Fibroblast of upper back skin (primary cell): ENCODE measurements at regions not wholly inside any gene's neighbourhood (a gene's known extent, or its start where the extent isn't known, plus 50 kb on each side); places are given as distances from the start of the nearest gene placed in this dataset.
"Not testable (repeated sequence)": the region's sequence is repeated elsewhere in the genome, so short reads cannot be mapped to it uniquely, and the experiment has no call there.

ENCODE experiments used
- DNase-seq: peaks from one replicate; pipeline ENCODE4 v3.0.0-alpha.2; 2013

DNA sequence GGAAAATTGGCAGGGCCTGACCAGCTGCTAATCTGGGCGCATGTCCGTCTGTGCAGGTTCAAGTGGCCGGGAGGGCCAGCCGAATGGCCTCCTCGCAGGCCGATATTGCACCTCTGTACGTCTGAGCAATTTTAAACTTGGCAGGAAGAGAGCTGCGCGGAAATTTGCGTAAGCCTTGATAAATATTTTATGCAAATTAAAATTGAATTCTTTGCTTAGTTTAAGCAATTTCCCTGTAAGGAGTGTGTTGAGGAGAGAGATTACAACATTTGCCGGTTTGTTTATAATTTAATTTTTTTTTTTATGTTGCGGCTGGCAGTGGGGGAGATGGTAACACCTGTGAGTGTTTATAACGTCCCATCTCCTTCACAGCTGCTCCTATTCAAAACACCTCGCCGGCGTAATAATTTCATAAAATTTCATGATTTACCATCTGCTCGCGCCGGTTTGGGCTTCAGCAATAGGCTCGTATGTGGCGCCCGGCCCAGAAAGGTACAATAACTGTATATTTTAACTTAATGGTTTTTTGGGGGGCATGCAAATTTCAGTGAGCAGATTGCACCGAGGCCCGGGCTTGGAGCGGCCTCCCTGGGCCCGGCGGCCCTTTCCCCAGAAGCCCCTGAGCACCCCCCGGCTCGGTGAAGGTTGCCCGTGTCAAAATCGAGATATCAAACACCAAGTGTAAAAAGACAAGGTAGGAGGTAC, 269.4 kb upstream of the MVB12B start:
- DNase-seq = no peak

DNA sequence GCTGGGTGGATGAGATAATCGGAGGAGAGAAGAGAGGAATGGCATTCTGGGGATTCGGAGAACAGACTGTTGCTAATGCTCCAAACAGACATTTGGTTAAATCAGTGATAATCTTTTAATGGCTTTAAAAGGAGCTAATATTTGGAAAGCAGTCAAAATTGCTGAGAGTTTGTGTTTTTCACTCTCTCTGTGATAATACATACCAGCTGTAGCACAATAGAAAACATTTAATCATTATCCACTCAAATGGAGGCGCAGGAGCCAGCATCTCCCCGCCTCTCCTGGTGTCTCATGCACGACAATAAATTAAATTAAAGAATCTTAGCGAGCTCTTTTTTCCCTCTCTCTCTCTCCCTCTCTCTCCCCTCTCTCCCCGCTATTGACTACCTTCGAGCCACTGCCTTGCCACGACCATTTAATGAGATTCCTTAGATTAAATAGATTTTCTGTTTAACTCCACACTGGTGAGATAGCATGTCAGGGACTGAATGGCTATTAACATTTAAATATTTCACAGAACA, 268.6 kb upstream of the MVB12B start:
- DNase-seq = peak; percentile 13

DNA sequence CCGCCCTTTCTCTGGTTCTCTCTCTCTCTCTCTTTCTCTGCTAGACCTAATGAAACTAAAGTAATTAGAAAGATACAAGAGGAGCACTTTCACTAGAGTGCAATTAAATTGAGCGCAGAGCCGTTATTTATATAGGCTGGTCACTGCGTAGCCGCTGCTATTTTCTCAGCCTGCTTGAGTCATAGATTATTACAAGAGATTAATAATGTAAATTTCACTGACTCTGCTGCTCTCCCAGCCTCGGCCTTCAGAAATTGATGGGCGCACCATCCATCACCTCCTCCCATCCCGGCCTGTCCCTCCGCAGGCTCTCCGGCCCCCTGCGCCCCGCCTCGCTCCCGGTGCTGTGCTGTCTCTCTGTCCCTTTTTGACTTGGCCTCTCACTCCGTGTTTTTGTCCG, 268.0 kb upstream of the MVB12B start:
- no peak for DNase-seq

DNA sequence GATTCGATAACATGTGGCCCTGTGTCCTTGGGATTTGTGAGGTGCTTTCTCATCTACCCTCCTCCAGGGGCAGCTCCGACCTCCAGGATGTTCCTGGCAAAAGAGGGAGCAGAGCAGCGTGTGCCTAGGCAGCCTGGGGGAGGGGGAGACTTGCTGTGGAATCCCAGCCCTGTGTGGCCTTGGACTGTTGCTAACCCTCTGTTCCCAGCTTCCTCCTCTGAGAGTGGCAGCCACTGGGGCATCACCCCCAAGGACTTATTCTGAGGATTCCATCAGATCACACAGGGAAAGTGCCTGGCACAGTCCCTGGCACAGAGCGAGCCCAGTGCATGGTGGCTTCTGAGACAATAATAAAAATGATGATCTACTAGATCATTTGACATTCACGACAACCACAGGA, 265.1 kb upstream of the MVB12B start:
- no peak for DNase-seq

DNA sequence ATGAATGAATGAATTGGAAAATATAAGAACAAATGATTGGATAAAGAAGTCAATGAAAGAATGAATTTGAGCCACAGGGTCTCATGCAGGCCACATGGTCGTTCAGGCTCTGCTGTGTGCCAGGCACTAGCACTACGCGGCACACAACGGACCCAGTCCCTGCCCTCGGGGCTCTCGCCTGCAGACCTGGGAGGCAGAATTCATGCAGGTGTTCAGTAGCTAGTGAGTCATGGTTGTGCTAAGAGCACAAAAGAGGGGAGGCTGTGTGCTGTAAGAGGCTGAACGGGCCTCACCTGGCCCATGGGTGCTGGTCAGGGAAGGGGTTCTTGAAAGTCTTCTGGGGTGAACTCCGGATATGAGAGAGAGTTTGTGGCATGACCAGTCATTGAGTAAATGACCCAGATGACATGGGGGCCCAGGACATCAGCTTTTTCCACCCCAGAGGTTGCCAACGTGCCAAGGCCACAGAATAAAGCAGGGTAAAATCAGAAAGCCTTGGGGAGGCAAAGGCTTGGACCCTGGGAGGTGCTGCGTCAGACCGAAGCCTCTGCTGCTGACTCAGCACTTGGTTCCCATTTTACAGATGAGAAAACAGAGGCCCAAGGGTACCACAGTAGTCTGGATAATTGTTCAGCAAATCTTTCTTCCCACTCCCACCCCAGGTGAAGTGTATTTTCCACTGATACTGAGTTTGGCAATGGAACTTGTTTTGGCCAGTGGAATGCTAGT, 264.3 kb upstream of the MVB12B start:
- DNase-seq = no peak

DNA sequence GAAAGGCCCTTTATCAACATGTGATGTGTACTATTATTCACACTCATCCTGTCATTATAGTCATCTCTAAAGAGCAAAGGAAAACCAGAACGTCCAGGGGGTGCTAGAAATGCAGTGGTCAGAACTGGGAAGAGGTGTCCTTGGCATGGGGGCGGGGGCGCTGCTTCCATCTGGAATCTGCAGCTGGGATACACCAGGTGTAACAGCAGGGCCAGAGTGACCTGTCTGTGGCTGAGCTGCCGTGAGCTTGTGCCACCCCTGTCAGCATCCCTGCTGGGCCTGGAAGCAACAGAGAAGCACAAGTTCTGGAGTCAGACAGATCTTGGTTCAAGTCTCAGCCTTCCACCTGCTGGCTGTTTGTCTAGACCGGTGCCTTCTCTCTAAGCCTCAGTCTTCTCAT, 263.3 kb upstream of the MVB12B start:
- DNase-seq = no peak

DNA sequence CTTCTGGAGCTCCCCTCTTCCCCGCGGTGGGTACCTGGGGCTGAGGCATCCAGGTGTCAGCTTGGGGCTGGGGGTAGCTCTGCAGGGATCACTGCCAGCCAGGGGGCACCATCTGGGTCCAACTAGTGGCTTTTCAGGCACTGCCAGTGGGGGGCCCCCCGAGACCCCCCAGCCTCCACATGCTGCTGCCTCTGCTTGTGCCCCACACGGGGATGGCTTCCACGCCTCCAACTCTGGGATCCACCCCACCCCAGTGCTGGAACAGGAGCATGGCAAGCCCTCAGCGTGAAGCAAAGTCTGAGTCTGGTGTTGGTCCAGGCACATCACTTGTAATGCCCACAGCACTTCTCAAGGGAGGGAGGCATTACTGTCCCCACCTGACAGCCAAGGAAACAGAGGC, 260.5 kb upstream of the MVB12B start:
- no peak for DNase-seq

DNA sequence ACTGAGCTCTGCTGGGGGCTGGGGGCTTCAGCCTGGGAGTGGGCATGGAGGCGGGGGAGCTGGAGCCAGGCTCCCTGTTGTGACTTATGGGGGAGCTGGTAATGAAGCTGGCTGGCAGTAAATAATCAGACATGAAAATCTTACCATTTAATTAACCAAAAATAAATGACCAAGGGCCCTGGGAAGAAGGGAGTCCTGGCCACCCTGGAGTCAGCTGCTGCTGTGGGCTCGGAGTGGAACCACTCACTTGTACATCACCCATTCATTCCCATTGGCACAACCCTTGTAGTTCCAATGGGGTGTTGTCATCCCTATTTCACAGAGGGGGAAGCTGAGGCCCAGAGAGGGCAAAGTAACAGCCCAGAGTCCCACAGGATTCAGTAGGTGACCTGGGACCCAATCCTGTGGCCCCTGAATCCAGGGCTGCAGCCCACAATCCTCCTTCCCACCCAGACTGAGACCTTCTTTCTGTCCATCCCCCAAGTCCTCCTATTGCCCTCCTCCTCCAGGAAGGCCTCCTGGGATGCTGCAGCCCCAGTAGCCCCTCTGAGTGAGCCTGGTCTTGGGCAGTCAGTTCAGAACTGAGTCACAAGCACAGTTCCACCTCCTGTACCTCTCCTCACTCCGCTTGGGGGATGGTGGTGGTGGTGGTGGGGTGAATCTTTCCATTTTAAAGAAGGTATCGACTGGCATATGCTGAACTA, 259.4 kb upstream of the MVB12B start:
- DNase-seq = no peak

DNA sequence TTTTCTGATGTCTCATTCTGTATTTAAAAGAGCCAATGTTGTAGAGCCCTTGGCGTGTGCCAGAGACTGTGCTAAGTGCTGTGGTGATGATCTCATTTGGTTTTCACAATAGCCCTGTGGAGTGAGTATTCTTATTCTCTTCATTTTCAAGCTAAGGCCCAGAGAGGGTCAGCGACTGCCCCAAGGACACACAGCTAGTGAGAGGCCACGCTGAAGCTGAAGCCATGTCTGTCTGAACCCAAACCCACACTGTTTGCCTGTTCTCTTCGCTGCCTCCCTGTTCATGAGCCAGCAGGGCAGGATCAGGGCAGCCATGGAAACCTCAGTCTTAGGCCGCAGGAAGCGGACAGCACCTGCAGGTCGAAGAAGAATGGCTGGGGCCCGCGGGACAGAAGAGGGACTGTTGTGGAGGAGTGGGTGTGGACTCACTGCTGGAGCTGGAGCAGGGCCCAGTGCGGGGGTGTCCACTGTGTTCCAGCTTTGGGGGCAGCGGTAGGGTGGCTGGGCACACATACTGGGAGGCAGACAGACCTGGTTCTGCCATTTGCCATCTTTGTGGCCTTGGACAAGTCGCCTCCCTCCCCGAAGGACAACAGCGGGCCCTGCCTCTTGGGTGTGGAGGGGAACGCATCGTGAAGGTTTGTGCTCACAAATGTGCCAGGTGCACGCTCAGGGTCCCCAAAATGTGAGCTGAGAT, 257.9 kb upstream of the MVB12B start:
- no peak for DNase-seq

DNA sequence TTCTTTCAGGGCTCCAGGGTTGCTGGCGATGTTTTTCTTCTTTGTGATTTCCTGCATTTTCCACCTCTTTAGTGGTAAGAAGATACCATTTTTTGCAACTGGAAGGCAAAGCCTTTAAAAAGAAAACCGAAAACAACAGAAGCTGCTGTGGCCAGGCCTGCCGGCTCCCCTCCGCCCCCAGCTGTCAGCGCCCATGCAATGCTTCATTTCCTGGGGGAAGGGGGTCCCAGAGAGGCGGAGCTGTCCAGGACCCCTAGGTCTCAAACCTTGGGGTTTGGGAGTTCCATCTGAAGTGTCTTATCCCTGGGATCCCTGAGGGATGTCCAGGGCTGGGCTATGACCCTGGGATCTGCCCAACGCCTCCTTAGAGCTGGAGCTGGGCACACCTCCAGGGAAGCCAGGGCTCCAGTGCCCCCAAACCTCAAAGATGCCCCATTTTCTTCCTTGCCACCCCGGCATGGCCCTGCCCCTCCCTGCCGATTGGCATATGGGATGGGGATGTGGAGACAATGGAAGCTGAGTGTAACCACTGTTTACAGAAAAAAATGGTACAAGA, 257.2 kb upstream of the MVB12B start:
- DNase-seq = no peak

DNA sequence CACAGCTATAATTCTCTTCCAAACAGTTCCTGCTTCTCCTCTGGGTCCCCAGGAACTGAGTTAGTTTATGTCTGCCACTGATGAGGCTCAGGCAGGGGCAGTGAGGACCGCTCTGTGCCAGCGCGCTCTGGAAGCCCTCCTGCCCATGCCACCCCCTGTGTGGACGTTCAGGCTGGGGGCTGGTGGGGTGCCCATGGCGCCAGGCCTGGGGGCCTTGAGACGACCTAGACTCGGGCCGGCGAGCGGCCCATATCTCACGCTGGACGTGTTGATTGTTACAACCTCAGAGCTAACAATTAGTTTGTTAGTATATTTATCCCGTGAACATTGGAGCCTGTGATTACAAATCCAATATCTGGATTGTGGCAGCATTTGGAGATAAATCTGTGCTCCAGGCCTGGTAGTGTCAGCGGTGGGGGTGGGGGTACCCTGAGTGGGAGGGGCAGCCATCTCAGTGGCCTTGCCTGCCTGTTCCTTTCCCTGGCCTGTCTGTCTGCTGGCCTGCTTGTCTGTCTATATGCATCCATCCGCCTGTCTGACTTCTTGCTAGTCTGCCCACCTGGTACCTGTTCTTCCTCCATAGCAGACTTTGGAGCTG, 256.5 kb upstream of the MVB12B start:
- DNase-seq = no peak

DNA sequence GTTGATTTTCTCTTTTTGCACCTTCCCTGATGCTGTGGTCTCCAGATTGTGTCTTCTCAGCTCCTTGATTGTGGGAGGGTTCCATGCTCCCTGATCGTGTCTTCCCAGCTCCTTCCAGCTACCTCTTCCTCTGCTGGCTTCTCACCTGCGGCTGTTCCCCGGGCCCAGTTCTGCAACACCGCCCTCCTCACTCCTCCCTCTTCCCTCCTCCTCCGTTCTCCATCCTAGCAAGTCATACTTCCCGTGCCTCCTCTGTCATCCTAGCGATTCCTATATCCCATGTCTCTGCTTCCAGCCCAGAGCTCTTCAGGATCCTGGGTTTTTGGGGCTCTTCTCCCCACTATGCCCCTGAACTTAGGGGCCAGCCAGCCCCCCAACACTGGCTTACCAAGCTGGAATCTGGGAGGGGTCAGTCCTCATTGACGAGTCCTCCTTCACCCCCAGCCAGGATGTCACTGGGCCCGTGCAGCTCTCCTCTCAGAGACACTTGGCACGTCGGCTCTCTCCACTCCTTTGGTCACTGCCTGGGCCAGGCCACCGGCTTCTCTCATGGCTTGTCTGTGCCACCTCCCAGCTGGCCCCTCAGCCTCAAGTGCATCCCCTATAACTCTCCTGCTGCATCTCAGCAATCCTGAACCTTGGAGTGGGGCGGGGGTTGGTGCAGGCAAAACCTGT, 255.4 kb upstream of the MVB12B start:
- no peak for DNase-seq

DNA sequence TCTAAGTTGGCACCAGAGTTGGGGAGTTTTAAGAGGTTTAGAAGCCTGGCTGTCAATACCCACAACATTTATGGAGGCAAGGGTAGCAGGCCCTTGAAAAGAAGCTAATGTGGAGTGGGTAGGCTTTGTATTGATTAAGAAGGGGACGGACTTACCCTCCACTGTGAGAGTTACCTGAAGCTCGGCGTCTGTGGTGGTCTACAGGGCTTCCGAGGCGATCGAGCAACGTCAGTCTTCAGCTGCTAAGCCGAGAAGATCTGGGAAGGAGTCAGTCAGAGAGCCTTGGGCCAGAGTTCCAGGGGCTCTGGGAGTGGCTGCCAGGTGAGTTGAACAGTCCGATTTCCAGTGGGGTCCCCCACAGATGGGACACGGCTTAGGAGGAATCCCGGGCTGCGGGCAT, 249.0 kb upstream of the MVB12B start:
- DNase-seq = not testable (repeated sequence)

DNA sequence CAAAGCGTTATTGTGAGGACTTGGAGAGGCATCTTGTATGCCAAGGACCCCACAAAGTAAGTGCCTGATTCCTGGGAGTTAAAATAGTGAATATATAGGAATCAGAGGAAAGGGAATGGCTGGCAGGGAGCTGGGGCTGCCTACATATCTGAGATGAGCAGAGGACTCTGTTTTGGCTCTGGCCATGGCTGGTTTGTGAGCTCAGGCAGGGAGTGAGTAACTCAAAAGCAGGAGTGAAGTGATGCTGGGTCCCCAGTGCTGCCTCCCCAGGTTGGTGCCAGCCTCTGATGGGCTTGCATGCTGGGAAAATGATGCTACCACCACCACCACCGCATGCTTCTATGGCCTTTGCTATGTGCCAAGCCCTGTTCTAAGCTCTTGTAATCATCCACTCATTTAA, 246.0 kb upstream of the MVB12B start:
- DNase-seq = no peak

DNA sequence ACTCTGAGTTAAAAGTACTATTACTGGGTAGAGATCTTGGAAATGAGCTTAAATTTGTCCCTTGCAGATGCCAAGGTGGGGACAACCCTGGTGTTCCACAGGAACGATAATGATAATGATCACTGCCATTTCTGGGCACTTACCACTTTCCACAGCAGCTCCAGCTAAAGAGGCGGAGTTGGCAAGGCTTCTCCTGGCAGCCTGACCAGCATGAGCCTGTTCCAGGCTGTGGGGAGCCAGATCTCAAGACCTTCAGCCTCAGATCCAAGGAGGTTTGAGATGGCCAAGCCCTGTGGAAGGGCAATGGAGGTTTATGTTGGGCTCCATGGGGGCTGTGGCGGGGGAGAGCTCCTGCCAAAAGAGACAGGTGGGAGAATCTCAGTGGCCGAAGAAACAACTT, 244.9 kb upstream of the MVB12B start:
- no peak for DNase-seq

DNA sequence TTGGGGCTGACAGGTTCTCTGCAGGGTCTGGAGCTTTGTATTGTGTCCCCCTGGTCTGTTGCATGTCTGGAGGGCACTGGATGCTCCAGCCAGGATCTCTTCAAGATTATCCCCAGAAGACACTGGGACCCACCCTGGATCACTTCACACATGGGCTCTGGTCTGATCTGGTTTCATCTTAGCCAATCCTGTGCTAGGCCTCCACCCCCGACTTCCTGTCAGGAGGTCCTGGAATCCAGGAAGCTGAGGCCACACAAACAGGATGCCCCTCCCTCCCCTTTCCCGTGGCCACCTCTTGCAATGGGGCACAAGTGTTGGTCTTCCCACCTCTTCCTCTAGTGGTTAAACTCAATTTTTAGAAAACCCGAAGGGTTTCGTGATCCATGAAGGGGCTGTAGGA, 242.6 kb upstream of the MVB12B start:
- no peak for DNase-seq

DNA sequence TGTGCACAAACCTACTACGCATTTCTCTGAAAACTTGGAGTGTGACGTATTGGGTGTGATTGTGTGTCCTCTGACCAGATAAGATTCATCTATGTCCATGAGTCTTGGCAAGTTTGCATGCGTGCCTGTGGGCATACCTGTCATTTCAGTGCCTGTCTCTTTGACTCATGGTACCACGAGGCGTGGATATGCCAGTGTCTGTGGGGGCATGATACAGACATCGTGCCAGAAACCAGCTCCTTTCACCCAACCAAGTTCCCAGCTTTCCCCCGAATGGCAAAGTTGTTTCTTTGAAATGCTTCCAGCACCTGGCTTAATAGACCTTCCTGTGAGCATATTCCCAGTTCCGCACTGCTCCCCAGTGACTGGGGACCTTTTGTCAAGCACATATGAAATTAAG, 241.9 kb upstream of the MVB12B start:
- no peak for DNase-seq

DNA sequence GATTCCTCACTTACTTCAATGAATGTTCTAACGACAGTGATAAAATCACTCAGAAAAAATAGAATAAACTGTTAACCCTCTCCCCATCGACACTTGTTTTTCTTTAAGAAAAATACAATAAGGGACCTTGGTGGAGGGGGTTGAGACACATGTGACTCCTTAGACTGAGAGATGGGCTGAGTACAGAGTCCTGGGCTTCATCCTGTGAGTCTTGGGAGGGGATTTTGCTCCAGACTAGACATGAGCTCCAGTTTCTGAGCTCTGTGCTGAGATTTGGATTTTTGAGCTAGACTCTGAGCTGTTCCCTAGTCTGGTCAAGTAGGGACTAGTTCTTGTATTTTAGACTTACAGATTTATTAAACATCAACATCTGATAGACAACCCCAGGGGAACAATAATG, 241.5 kb upstream of the MVB12B start:
- no peak for DNase-seq

DNA sequence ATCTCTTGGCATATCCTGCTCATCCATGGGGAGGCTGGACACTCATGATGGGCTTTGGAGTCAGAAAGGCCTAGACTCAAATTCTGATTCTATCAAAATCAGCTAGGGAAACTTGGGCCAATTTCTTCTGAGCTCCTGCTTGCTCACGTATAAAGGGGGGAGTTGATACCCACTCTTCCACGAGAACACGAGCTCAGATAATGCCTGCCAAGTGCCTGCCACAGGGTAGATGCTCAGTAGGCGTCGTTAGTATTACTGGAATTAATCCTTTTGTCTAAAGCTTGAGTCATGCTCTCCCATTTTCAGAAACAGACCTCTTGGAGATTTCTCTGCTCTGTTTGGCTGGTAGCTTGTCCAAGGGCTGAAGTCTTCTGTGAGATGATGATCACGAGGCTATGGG, 238.3 kb upstream of the MVB12B start:
- DNase-seq = no peak

DNA sequence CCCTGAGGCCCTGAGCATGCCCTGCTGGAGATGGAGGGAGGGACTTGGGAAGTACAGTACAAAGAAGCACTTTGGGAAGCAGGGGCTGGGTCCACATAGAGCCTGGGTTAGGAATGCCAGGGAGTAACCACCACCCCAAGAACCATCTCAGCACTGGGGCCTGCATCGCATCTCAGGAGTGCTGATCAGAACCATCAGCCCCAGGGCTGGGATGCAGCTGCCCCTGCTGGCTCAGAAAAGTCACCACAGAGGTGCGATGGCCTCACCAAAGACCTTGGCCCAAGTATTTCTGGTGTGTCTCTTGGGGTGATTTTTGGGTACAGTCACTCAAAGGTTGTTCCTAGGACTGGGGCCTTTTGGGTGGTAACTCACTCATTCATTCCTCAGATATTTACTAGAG, 236.8 kb upstream of the MVB12B start:
- no peak for DNase-seq

DNA sequence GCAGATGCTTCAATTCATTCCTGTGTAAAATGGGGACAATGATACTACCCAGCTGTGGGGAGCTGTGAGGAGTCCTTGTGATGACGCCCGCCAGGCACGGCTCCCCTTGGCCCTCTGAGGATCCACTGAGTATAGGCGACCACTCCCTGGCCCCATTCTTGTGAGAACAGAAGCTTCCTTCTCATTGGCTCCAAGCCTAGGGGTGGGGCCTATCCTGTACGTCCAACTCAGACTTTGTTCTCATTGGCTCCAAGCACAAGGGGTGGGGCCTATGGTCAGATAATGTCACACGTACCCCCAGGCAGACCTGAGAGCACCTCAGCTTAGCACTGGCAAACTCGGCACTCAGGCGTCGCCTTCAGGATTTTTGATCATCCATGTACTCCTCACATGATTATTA, 232.9 kb upstream of the MVB12B start:
- DNase-seq = no peak
